Fibroblast of villous mesenchyme (primary cell): ENCODE measurements at regions not wholly inside any gene's neighbourhood (a gene's known extent, or its start where the extent isn't known, plus 50 kb on each side); places are given as distances from the start of the nearest gene placed in this dataset.
A peak's percentile ranks its signal among the peaks of the same experiment; 100 is the strongest.
"Not testable (repeated sequence)": the region's sequence is repeated elsewhere in the genome, so short reads cannot be mapped to it uniquely, and the experiment has no call there.

Source experiments
- DNase-seq: peaks from one replicate; pipeline ENCODE4 v3.0.0-alpha.2; 2010; ENCODE audit warnings: low read depth
- H3K4me3 ChIP-seq: 2 replicates; pipeline ENCODE4 v1.5.1; 2011; ENCODE audit warnings: low read depth, mild to moderate bottlenecking, low read length
- CTCF ChIP-seq: IDR thresholded peaks from 2 replicates; pipeline ENCODE4 v1.5.1; 2012; ENCODE audit warnings: low read depth, mild to moderate bottlenecking, low read length; ENCODE audit not compliant: insufficient read depth

- peak; percentile 27 for DNase-seq
- TF ChIP-seq CTCF = no peak
- no peak overlapping the region for H3K4me3 ChIP-seq
These were observed 57.7 kb upstream of the AADACL2 start for GRCh38 chr3:151675858-151676615.

GRCh38 chr3:151673974-151674373 lies 59.8 kb upstream of the AADACL2 start:
- no peak overlapping the region for H3K4me3 ChIP-seq
- no peak for DNase-seq
- TF ChIP-seq CTCF = no peak

- not testable (repeated sequence) for H3K4me3 ChIP-seq, DNase-seq
These were observed 66.0 kb upstream of the AADACL2 start for GRCh38 chr3:151667762-151668161.

- H3K4me3 ChIP-seq = no peak overlapping the region
- TF ChIP-seq CTCF = peak; percentile 9
- peak; percentile 23 for DNase-seq
These were observed 72.8 kb upstream of the AADACL2 start for GRCh38 chr3:151660885-151661284.

GRCh38 chr3:151644986-151645385 lies 88.7 kb upstream of the AADACL2 start:
- TF ChIP-seq CTCF = no peak
- DNase-seq = no peak
- H3K4me3 ChIP-seq = no peak overlapping the region

GRCh38 chr3:151644020-151644620 lies 89.6 kb upstream of the AADACL2 start:
- TF ChIP-seq CTCF = no peak
- H3K4me3 ChIP-seq = no peak overlapping the region
- DNase-seq = no peak

- DNase-seq = no peak
- no peak for TF ChIP-seq CTCF
- no peak overlapping the region for H3K4me3 ChIP-seq
These were observed 94.3 kb upstream of the AADACL2 start for GRCh38 chr3:151639418-151639740.
